ENCODE measurements at regions not wholly inside any gene's neighbourhood (a gene's known extent, or its start where the extent isn't known, plus 50 kb on each side); places are given as distances from the start of the nearest gene placed in this dataset.

DNA sequence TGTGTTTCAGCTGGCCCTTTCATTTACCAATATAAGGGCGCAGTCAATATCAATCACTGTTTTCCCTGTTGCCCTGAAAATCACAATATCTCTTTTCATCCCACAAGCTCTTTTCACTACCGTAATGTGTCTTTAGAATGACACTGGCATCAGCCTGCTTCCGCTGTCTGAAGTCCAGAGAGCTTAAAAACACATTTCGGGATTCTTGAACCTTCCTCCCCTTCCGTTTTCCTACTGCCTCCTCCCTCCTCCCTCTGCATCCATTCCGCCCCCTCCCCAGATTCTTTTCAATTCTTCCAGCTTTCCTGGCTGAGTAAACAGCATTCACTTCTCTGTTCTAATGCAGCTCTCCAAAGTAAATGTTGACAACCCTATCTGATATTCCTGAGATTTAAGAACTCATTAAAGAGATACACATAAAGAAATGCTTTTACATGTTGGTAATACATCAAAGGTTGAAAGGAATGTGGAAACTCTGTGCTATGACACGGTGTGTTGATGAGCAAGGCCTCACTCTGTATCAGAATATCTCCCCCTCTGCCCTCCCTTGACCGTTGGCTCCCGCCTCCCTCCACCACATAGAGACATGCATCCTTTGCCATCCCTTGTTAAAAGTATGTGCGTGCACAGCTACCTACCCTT, 83.5 kb upstream of the SPRY1 start:
- TF ChIP-seq EZH2 (IDR thresholded peaks at IDR 0.05; ENCODE audit: low read length), result no peak
- TF ChIP-seq, protein P1, sequence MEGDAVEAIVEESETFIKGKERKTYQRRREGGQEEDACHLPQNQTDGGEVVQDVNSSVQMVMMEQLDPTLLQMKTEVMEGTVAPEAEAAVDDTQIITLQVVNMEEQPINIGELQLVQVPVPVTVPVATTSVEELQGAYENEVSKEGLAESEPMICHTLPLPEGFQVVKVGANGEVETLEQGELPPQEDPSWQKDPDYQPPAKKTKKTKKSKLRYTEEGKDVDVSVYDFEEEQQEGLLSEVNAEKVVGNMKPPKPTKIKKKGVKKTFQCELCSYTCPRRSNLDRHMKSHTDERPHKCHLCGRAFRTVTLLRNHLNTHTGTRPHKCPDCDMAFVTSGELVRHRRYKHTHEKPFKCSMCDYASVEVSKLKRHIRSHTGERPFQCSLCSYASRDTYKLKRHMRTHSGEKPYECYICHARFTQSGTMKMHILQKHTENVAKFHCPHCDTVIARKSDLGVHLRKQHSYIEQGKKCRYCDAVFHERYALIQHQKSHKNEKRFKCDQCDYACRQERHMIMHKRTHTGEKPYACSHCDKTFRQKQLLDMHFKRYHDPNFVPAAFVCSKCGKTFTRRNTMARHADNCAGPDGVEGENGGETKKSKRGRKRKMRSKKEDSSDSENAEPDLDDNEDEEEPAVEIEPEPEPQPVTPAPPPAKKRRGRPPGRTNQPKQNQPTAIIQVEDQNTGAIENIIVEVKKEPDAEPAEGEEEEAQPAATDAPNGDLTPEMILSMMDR (optimal IDR thresholded peaks at IDR 0.05 in 1 of 3, IDR thresholded peaks at IDR 0.05 in 1 of 3, conservative IDR thresholded peaks at IDR 0.05 in 1 of 3; ENCODE audit: extremely low read depth in 1 of 3, insufficient read depth in 2 of 3, low read length in 3 of 3), result no peak
- Histone ChIP-seq H3K27me3 (ENCODE audit: control insufficient read depth, extremely low read depth, insufficient read depth, low read length) (no peaks in the 10 kb centered on the region), H3K4me3 (ENCODE audit: control insufficient read depth in 2 of 3, extremely low read depth in 1 of 3, insufficient read depth in 2 of 3, low read depth in 1 of 3, low read length in 3 of 3) (no peak overlapping the region), H3K4me1 (ENCODE audit: control insufficient read depth, extremely low read depth, insufficient read depth, low read length) (no peaks in the 10 kb centered on the region), H3K79me2 (ENCODE audit: control insufficient read depth, insufficient read depth, low read length) (no peaks in the 10 kb centered on the region), H3K36me3 (ENCODE audit: control insufficient read depth in 2 of 2, extremely low read depth in 1 of 2, insufficient read depth in 2 of 2, low read length in 2 of 2) (no peaks in the 10 kb centered on the region), H3K9me1 (ENCODE audit: control insufficient read depth, extremely low read depth, insufficient read depth, low read length) (no peaks in the 10 kb centered on the region), H4K20me1 (ENCODE audit: control insufficient read depth, extremely low read depth, insufficient read depth, low read length) (no peaks in the 10 kb centered on the region), H3K4me2 (ENCODE audit: control insufficient read depth, extremely low read depth, insufficient read depth, low read depth, low read length) (no peak overlapping the region), H2AFZ (ENCODE audit: control insufficient read depth, low read length) (no peak overlapping the region), H3K9me3 (ENCODE audit: control insufficient read depth, low read depth, low read length) (no peaks in the 10 kb centered on the region), H3K9ac (ENCODE audit: control insufficient read depth, extremely low read depth, insufficient read depth, low read length) (no peak overlapping the region), H3K27ac (ENCODE audit: control insufficient read depth, insufficient read depth, low read length) (no peak overlapping the region)
- FAIRE-seq, result no peak
- DNase-seq (ENCODE audit: low read depth, low spot score), result no peak
- dilution Hi-C loops (cut with MboI; ENCODE audit: extremely low pct_ligation_motif_present, low sequenced_read_pairs), result no loop called here

- Histone ChIP-seq H3K27ac (ENCODE audit: control insufficient read depth, insufficient read depth, low read length) (no peak overlapping the region), H3K4me3 (ENCODE audit: control insufficient read depth in 2 of 3, extremely low read depth in 1 of 3, insufficient read depth in 2 of 3, low read depth in 1 of 3, low read length in 3 of 3) (no peak overlapping the region), H3K4me1 (ENCODE audit: control insufficient read depth, extremely low read depth, insufficient read depth, low read length) (no peaks in the 10 kb centered on the region), H3K36me3 (ENCODE audit: control insufficient read depth in 2 of 2, extremely low read depth in 1 of 2, insufficient read depth in 2 of 2, low read length in 2 of 2) (no peaks in the 10 kb centered on the region), H3K27me3 (ENCODE audit: control insufficient read depth, extremely low read depth, insufficient read depth, low read length) (no peaks in the 10 kb centered on the region), H4K20me1 (ENCODE audit: control insufficient read depth, extremely low read depth, insufficient read depth, low read length) (no peaks in the 10 kb centered on the region), H3K9ac (ENCODE audit: control insufficient read depth, extremely low read depth, insufficient read depth, low read length) (no peak overlapping the region), H3K9me3 (ENCODE audit: control insufficient read depth, low read depth, low read length) (no peaks in the 10 kb centered on the region), H3K79me2 (ENCODE audit: control insufficient read depth, insufficient read depth, low read length) (no peaks in the 10 kb centered on the region), H3K4me2 (ENCODE audit: control insufficient read depth, extremely low read depth, insufficient read depth, low read depth, low read length) (no peak overlapping the region), H3K9me1 (ENCODE audit: control insufficient read depth, extremely low read depth, insufficient read depth, low read length) (no peaks in the 10 kb centered on the region), H2AFZ (ENCODE audit: control insufficient read depth, low read length) (no peak overlapping the region)
- dilution Hi-C loops (cut with MboI; ENCODE audit: extremely low pct_ligation_motif_present, low sequenced_read_pairs), result no loop called here
- DNase-seq (ENCODE audit: low read depth, low spot score), result no peak
- FAIRE-seq, result no peak
- TF ChIP-seq EZH2 (IDR thresholded peaks at IDR 0.05; ENCODE audit: low read length), result no peak
- TF ChIP-seq, protein P1 (optimal IDR thresholded peaks at IDR 0.05 in 1 of 3, IDR thresholded peaks at IDR 0.05 in 1 of 3, conservative IDR thresholded peaks at IDR 0.05 in 1 of 3; ENCODE audit: extremely low read depth in 1 of 3, insufficient read depth in 2 of 3, low read length in 3 of 3), result no peak
These were observed 81.0 kb upstream of the SPRY1 start for GRCh38 chr4:123315617-123316016.

Data from keratinocyte (primary cell).